Lung (tissue), 11 donors: ENCODE measurements at regions not wholly inside any gene's neighbourhood (a gene's known extent, or its start where the extent isn't known, plus 50 kb on each side); places are given as distances from the start of the nearest gene placed in this dataset.

ENCODE experiments used
- ATAC-seq: fragments of 200-7000 bp; cut with Tn5 transposase; one replicate; pipeline ENCODE4 v1.9.1; 2020; ENCODE audit warnings: moderate number of reproducible peaks; ENCODE audit not compliant: insufficient read depth, low FRiP score
- DNase-seq, 3 donors: peaks; one replicate each; pipeline ENCODE4 v3.0.0-alpha.2; 2013 to 2017
- H3K27ac ChIP-seq, 2 donors: one replicate each; pipeline ENCODE4 v1.5.1; 2013; ENCODE audit warnings: mild to moderate bottlenecking in 2 of 2, moderate library complexity in 2 of 2, control low read depth in 1 of 2, inconsistent platforms in 1 of 2, low read depth in 1 of 2, low read length in 1 of 2
- H3K27me3 ChIP-seq, 3 donors: one replicate each; pipeline ENCODE4 v1.5.1; 2013; ENCODE audit warnings: low read length in 2 of 3; ENCODE audit not compliant: control insufficient read depth in 3 of 3, insufficient read depth in 3 of 3
- H3K36me3 ChIP-seq, 4 donors: one replicate each; pipeline ENCODE4 v1.5.1; 2013; ENCODE audit warnings: low read length in 4 of 4, mild to moderate bottlenecking in 1 of 4, moderate library complexity in 1 of 4; ENCODE audit not compliant: control insufficient read depth in 4 of 4, insufficient read depth in 4 of 4
- H3K4me1 ChIP-seq, 5 donors: one replicate each; pipeline ENCODE4 v1.5.1; 2013; ENCODE audit warnings: low read length in 5 of 5, mild to moderate bottlenecking in 2 of 5, moderate library complexity in 1 of 5; ENCODE audit not compliant: control insufficient read depth in 5 of 5, insufficient read depth in 5 of 5
- H3K4me3 ChIP-seq: one replicate; pipeline ENCODE4 v1.5.1; 2013; ENCODE audit warnings: mild to moderate bottlenecking, control low read depth, moderate library complexity
- H3K9ac ChIP-seq, 2 donors: one replicate each; pipeline ENCODE4 v1.5.1; 2013; ENCODE audit warnings: low read length in 2 of 2, control low read depth in 1 of 2; ENCODE audit not compliant: insufficient read depth in 1 of 2
- H3K9me3 ChIP-seq, 4 donors: one replicate each; pipeline ENCODE4 v1.5.1; 2013; ENCODE audit warnings: low read length in 3 of 4, mild to moderate bottlenecking in 1 of 4, moderate library complexity in 1 of 4; ENCODE audit not compliant: control insufficient read depth in 4 of 4, insufficient read depth in 3 of 4
- WGBS, 2 donors: extraction: QIAGEN DNeasy Blood & Tissue Kit; methylation state at CpG; one replicate each; pipeline ENCODE4 v1.1.7; 2013; 5-methylcytosine and 5-hydroxymethylcytosine counted together
- TF ChIP-seq, protein P1 (sequence below): IDR thresholded peaks from 2 replicates; pipeline ENCODE4 v1.5.1; 2012; ENCODE audit warnings: mild to moderate bottlenecking; ENCODE audit errors: control extremely low read depth, extremely low read depth
- donor health status: control.
- donor health status: control.
- donor health status: Bipolar disorder and iron deficiency.
- donor health status: healthy.
- donor health status: DM: yes; HTN: yes; CAD: no.

- TF ChIP-seq, protein P1, sequence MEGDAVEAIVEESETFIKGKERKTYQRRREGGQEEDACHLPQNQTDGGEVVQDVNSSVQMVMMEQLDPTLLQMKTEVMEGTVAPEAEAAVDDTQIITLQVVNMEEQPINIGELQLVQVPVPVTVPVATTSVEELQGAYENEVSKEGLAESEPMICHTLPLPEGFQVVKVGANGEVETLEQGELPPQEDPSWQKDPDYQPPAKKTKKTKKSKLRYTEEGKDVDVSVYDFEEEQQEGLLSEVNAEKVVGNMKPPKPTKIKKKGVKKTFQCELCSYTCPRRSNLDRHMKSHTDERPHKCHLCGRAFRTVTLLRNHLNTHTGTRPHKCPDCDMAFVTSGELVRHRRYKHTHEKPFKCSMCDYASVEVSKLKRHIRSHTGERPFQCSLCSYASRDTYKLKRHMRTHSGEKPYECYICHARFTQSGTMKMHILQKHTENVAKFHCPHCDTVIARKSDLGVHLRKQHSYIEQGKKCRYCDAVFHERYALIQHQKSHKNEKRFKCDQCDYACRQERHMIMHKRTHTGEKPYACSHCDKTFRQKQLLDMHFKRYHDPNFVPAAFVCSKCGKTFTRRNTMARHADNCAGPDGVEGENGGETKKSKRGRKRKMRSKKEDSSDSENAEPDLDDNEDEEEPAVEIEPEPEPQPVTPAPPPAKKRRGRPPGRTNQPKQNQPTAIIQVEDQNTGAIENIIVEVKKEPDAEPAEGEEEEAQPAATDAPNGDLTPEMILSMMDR: no peak
- Histone ChIP-seq H3K36me3 (no peaks in the 10 kb centered on the region), H3K9ac (no peak overlapping the region), H3K27ac (no peak overlapping the region), H3K27me3 (no peaks in the 10 kb centered on the region), H3K4me3 (no peak overlapping the region), H3K4me1 (no peaks in the 10 kb centered on the region), H3K9me3 (peaks cover 0 to 2% (median 0%) of the 10 kb centered on the region in 4 donors)
- 89% methylated on average over 1 of the region's 1 CpG for WGBS, 2 donors
- DNase-seq: no peak
- no peak for ATAC-seq
Observed at GRCh38 chr1:215487466-215487865, 79.6 kb upstream of the KCTD3 start.

DNA sequence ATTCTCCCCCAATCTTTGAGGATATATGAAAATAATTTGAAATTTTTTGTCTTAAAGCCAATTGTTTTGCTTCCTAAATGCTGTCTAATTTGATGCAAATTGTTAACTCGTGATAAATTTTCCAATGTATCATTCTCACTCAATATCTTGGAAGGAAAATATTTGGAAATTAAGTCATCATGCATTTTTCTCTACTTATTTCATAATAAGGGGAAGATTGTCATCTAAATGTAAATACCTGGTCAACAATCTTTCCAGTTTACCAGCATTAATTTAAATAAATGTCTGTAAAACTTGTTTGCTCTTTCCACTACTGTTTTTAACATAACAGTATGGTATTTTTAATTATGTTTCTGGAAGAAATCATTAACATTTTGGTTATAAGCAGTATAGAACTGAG is 78.3 kb upstream of the KCTD3 start:
- DNase-seq (no peak), ATAC-seq (no peak)
- TF ChIP-seq, protein P1: no peak
- Histone ChIP-seq H3K9ac (no peak overlapping the region), H3K27me3 (no peaks in the 10 kb centered on the region), H3K4me1 (no peaks in the 10 kb centered on the region), H3K4me3 (no peak overlapping the region), H3K27ac (no peak overlapping the region), H3K36me3 (no peaks in the 10 kb centered on the region), H3K9me3 (peaks cover 0 to 5% (median 0%) of the 10 kb centered on the region in 4 donors)
- 67 to 82% methylated on average over 1 of the region's 1 CpG for WGBS, 2 donors

- ATAC-seq (no peak), DNase-seq (no peak)
- Histone ChIP-seq H3K36me3 (no peaks in the 10 kb centered on the region), H3K27me3 (no peaks in the 10 kb centered on the region), H3K9ac (no peak overlapping the region), H3K27ac (no peak overlapping the region), H3K4me3 (no peak overlapping the region), H3K9me3 (peaks cover 0 to 5% (median 0%) of the 10 kb centered on the region in 4 donors), H3K4me1 (no peaks in the 10 kb centered on the region)
- 73 to 80% methylated on average over 3 of the region's 3 CpGs for WGBS, 2 donors
- TF ChIP-seq, protein P1: no peak
Observed at GRCh38 chr1:215489771-215490565, 77.1 kb upstream of the KCTD3 start.
